ENCODE measurements at regions not wholly inside any gene's neighbourhood (a gene's known extent, or its start where the extent isn't known, plus 50 kb on each side); places are given as distances from the start of the nearest gene placed in this dataset.

- ChIA-PET POLR2A (no interaction called here), CTCF (no interaction called here)
- no peaks in the 10 kb centered on the region for H3K9me3 ChIP-seq
- 26% methylated on average over 4 of the region's 4 CpGs for WGBS (ENCODE audit: missing lambda C conversion rate)
- ATAC-seq (no peak), DNase-seq (ENCODE audit: low read depth in 1 of 2, low spot score in 1 of 2) (no peak), FAIRE-seq (no peak)
- no peak overlapping the region for H3K4me2 ChIP-seq
- H3K27ac ChIP-seq, result no peak overlapping the region
- TF ChIP-seq RNF2 (IDR thresholded peaks at IDR 0.05; ENCODE audit: borderline replicate concordance, low read depth), result no peak
- no peak for TF ChIP-seq MAX (IDR thresholded peaks at IDR 0.05)
- TF ChIP-seq HOXB13 (CRISPR knock-in tag; IDR thresholded peaks at IDR 0.05; ENCODE audit: low read depth), result no peak
- TF ChIP-seq NPAS2 (CRISPR knock-in tag; IDR thresholded peaks at IDR 0.05; ENCODE audit: borderline replicate concordance), result no peak
- TF ChIP-seq NR3C1 (IDR thresholded peaks at IDR 0.05), result no peak
- TF ChIP-seq HDAC2 (IDR thresholded peaks at IDR 0.05), result no peak
- TF ChIP-seq, protein P1, sequence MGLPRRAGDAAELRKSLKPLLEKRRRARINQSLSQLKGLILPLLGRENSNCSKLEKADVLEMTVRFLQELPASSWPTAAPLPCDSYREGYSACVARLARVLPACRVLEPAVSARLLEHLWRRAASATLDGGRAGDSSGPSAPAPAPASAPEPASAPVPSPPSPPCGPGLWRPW (IDR thresholded peaks at IDR 0.05), result no peak
- no peak for TF ChIP-seq CTCF (IDR thresholded peaks at IDR 0.05)
- TF ChIP-seq RFX5 (IDR thresholded peaks at IDR 0.05), result no peak
- no peak for TF ChIP-seq FOXS1 (CRISPR knock-in tag; IDR thresholded peaks at IDR 0.05)
- no peak for TF ChIP-seq CHD4 (IDR thresholded peaks at IDR 0.05; ENCODE audit: borderline replicate concordance)
- no peaks in the 10 kb centered on the region for H3K4me1 ChIP-seq
- H3K4me3 ChIP-seq, result no peak overlapping the region
These were observed 508.9 kb upstream of the TCF4 start for GRCh38 chr18:56096861-56097260.

- FAIRE-seq, result no peak
- WGBS (ENCODE audit: missing lambda C conversion rate), result 67% methylated on average over 4 of the region's 4 CpGs
- CTCF ChIA-PET, result no interaction called here
These were observed 501.7 kb upstream of the TCF4 start for GRCh38 chr18:56089612-56090258.

GRCh38 chr18:56086786-56087185, 498.8 kb upstream of the TCF4 start:
- Histone ChIP-seq H3K9me3 (no peaks in the 10 kb centered on the region), H3K4me1 (no peaks in the 10 kb centered on the region), H3K4me2 (no peak overlapping the region), H3K4me3 (no peak overlapping the region), H3K27ac (no peak overlapping the region)
- DNase-seq (ENCODE audit: low read depth in 1 of 2, low spot score in 1 of 2) (no peak), FAIRE-seq (no peak), ATAC-seq (no peak)
- TF ChIP-seq, protein P2, sequence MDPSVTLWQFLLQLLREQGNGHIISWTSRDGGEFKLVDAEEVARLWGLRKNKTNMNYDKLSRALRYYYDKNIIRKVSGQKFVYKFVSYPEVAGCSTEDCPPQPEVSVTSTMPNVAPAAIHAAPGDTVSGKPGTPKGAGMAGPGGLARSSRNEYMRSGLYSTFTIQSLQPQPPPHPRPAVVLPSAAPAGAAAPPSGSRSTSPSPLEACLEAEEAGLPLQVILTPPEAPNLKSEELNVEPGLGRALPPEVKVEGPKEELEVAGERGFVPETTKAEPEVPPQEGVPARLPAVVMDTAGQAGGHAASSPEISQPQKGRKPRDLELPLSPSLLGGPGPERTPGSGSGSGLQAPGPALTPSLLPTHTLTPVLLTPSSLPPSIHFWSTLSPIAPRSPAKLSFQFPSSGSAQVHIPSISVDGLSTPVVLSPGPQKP (IDR thresholded peaks at IDR 0.05; ENCODE audit: low read depth, low read length), result no peak
- no peak for TF ChIP-seq NFE2L2 (conservative IDR thresholded peaks at IDR 0.05; ENCODE audit: low read length)
- no peak for TF ChIP-seq RFX5 (IDR thresholded peaks at IDR 0.05)
- no peak for TF ChIP-seq HOXA7 (CRISPR knock-in tag; IDR thresholded peaks at IDR 0.05)
- TF ChIP-seq, protein P3, sequence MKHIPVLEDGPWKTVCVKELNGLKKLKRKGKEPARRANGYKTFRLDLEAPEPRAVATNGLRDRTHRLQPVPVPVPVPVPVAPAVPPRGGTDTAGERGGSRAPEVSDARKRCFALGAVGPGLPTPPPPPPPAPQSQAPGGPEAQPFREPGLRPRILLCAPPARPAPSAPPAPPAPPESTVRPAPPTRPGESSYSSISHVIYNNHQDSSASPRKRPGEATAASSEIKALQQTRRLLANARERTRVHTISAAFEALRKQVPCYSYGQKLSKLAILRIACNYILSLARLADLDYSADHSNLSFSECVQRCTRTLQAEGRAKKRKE (CRISPR knock-in tag; IDR thresholded peaks at IDR 0.05; ENCODE audit: low read depth), result no peak
- TF ChIP-seq CBX2 (IDR thresholded peaks at IDR 0.05; ENCODE audit: borderline replicate concordance, low read depth), result no peak
- ChIA-PET POLR2A (no interaction called here), CTCF (no interaction called here)
- 41% methylated on average over 4 of the region's 7 CpGs for WGBS (ENCODE audit: missing lambda C conversion rate)

More at GRCh38 chr18:56089612-56090258, 501.7 kb upstream of the TCF4 start:
- Histone ChIP-seq H3K4me2 (no peak overlapping the region), H3K27ac (no peak overlapping the region), H3K4me3 (no peak overlapping the region), H3K9me3 (no peaks in the 10 kb centered on the region), H3K4me1 (no peaks in the 10 kb centered on the region)
- DNase-seq (ENCODE audit: low read depth in 1 of 2, low spot score in 1 of 2), result no peak
- TF ChIP-seq CHD4 (IDR thresholded peaks at IDR 0.05; ENCODE audit: borderline replicate concordance), result no peak
- TF ChIP-seq, protein P4, sequence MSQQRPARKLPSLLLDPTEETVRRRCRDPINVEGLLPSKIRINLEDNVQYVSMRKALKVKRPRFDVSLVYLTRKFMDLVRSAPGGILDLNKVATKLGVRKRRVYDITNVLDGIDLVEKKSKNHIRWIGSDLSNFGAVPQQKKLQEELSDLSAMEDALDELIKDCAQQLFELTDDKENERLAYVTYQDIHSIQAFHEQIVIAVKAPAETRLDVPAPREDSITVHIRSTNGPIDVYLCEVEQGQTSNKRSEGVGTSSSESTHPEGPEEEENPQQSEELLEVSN (IDR thresholded peaks at IDR 0.05; ENCODE audit: borderline replicate concordance, low read depth), result no peak
- TF ChIP-seq NR3C1 (IDR thresholded peaks at IDR 0.05), result no peak
- TF ChIP-seq FOSB (CRISPR knock-in tag; IDR thresholded peaks at IDR 0.05), result no peak
- TF ChIP-seq RCOR1 (IDR thresholded peaks at IDR 0.05; ENCODE audit: low read depth, low read length), result no peak
- no peak for TF ChIP-seq POLR2A (IDR thresholded peaks at IDR 0.05; ENCODE audit: low read length)
- no peak for TF ChIP-seq SMC3 (IDR thresholded peaks at IDR 0.05)
- TF ChIP-seq, protein P5, sequence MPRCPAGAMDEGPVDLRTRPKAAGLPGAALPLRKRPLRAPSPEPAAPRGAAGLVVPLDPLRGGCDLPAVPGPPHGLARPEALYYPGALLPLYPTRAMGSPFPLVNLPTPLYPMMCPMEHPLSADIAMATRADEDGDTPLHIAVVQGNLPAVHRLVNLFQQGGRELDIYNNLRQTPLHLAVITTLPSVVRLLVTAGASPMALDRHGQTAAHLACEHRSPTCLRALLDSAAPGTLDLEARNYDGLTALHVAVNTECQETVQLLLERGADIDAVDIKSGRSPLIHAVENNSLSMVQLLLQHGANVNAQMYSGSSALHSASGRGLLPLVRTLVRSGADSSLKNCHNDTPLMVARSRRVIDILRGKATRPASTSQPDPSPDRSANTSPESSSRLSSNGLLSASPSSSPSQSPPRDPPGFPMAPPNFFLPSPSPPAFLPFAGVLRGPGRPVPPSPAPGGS (IDR thresholded peaks at IDR 0.05), result no peak
- TF ChIP-seq RNF2 (IDR thresholded peaks at IDR 0.05; ENCODE audit: borderline replicate concordance, low read depth), result no peak
- no peak for TF ChIP-seq RAD21 (conservative IDR thresholded peaks at IDR 0.05 in 1 of 2, IDR thresholded peaks at IDR 0.05 in 1 of 2)
- ATAC-seq, result no peak
- POLR2A ChIA-PET, result no interaction called here
